ENCODE measurements at regions not wholly inside any gene's neighbourhood (a gene's known extent, or its start where the extent isn't known, plus 50 kb on each side); places are given as distances from the start of the nearest gene placed in this dataset.

GRCh38 chr9:29613773-29614172, 2040.5 kb upstream of the C9orf72 start:
- TF ChIP-seq CTCF (IDR thresholded peaks at IDR 0.05) (no peak), POLR2A (IDR thresholded peaks at IDR 0.05) (no peak)

All from lower leg skin (tissue), 3 donors.